ENCODE measurements at regions not wholly inside any gene's neighbourhood (a gene's known extent, or its start where the extent isn't known, plus 50 kb on each side); places are given as distances from the start of the nearest gene placed in this dataset.
"Not testable (repeated sequence)": the region's sequence is repeated elsewhere in the genome, so short reads cannot be mapped to it uniquely, and the experiment has no call there.

DNA sequence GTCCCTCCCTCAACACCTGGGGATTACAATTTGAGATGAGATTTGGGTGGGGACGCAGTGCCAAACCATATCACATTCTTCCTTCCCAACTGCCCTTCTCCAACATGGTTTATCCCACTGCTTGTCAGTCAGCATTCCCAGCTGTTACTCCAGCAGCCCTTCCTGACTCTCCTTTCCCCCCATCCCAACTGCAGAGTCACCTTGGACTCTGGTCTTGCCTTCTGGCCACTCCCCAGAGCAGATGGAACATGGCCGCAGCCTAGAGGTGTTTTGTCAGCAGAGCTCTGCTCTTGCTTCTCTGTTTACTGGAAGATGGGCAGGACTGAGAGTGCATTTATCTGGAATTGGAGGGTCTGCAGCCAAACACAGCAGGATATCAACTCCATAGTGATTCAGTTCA lies 51.2 kb upstream of the MEX3C start:
- DNase-seq (ENCODE audit: low read depth in 2 of 2): no peak

DNA sequence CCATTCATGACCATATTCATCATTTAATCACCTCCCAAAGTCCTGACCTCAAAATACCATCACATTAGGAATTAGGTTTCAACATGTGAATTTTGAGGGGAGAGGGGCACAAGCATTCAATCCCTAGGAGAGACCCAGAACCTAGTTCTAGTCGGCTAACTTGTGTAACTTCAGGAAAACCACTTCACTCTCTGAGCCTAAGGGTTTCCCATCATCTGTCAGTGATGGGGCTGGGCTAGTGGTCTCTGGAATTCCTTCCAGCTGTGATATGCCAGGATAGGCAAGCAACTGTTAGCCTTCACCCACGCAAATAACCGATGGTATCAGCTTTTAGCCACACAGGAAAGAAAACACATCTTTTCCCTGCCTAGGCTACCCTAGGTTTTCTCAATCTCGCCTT lies 52.5 kb upstream of the MEX3C start:
- DNase-seq (ENCODE audit: low read depth in 2 of 2): no peak

DNA sequence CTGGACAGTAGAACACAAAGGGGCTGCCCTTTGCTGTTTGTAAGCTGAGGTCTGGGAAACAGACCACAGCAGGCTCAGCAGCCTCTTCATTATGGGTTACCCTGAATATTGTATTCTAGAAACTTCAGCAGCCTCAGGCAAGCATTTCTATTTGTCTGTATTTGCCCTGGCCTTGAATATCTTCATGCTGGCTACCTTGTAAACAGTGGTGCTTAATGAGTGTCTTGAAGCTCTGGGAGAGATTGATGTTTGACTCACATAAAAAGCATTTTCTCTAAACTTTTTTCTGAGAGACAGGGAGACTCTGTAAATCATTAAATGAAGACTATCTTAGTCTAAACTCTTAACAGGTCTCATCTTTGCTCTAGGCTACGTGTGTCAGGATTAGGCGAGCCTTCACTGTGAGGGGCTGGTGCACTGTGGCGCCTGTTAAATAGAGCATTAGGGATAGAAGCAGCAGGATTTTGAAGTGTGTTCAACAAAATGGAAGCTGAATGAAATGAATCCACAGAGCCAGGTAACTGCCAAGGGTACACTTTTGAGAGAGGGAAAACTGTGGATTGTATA lies 53.1 kb upstream of the MEX3C start:
- no peak for DNase-seq (ENCODE audit: low read depth in 2 of 2)

DNA sequence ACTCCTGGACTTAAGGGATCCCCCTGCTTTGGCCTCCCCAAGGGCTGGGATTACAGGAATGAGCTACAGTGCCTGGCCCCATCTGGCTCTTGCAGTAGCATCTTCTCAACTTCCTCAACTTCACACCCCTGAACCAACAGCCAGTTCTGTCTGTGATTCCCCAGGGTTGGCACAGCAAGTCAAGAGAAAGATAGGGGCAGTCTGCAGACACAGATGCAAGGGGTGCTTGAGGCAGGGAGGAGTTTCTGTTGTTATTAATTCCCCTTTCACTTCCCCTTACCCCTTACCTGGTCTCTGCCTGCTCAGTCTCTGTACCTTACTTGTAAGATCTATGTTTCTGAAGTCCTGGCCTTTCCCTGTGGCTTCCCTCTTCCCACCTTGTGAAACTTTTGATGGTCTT lies 54.1 kb upstream of the MEX3C start:
- no peak for DNase-seq (ENCODE audit: low read depth in 2 of 2)

DNA sequence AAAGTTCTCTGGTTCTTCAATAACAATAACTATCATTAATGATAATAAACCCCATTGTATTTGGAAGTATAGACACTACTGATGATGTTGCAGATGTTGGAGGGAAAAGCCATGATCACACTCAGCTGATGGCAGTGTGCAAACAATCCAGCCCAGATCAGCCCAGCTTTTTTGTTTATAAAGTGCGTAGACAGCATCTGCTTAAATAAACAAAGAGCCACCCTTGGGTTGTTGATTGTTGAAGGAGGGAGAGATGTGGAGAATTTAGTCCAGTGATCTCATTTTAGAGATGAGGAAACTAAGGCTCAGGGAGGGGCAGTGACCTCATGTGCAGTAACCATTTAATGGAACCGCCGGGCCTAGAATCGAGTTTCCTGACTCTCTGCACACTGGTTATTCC lies 56.0 kb upstream of the MEX3C start:
- no peak for DNase-seq (ENCODE audit: low read depth in 2 of 2)

DNA sequence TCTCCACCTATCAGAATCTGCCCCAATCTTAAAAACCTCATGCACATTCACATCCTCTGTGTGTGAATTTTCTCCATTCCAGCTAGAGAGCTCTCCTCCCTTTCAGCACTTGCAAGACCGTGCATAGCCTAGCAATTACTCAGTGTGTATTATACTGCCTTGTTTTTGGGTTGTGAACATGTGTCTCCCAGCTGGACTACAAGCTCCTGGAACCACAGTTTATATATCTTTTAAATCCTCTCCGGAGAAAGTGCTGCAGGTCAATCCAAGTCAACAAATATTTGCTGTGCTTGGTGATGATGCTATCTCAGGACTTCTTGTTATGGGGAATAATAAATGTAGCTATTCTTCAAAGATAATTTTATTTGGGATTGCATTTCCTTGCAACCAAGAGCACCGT lies 58.2 kb upstream of the MEX3C start:
- DNase-seq (ENCODE audit: low read depth in 2 of 2): no peak

DNA sequence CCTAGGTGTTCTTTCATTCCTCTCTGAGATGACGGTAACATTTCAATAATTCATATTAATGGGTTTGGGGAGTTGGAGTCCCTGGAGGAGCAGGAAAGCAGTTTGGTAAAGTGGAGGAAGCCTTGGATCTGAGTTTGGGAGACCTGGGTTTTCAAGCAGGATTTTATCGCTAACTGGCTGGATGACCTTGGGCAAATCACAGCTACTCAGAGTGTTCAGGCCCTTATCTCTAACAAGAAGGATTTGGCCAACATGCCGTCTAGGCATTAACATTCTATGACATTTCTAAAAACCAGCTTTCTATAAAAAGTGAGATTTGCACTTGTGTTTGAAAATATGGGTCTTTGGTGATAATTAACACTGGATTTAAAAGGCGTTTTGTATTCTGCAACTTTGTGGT lies 59.7 kb upstream of the MEX3C start:
- no peak for DNase-seq (ENCODE audit: low read depth in 2 of 2)

DNA sequence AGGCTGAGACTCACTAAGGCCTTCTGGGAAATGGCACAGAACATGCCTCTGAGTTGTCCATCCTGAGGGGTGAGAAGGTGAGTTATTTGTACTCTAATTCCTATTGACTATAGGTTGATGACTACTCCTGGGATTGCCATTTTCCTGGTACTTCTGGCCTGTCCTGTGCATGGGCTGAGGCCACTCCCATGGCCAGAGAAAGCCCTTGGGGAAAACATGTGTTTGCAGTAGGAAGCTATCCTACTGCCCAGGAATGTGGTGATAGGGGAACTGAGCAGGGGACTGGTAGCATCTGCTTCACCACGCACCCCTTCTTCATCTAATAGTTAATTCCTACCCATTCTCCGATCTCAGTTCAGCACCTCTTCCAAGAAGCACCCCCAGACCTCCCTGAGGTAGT lies 62.6 kb upstream of the MEX3C start:
- no peak for DNase-seq (ENCODE audit: low read depth in 2 of 2)

DNA sequence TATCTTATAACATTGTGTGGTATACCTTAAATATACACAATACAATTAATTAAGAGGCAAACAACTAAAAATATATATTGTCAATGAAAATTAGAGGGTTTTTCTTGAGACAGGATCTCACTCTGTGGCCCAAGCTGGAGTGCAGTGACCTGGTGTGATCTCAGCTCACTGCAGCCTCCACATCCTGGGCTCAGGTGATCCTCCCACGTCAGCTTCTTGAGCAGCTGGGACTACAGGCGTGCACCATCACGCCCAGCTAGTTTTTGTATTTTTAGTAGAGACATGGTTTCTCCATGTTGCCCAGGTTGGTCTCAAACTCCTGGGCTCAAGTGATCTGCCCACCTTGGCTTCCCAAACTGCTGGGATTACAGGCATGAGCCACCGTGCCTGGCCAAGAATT lies 68.6 kb upstream of the MEX3C start:
- not testable (repeated sequence) for DNase-seq (ENCODE audit: low read depth in 2 of 2)

DNA sequence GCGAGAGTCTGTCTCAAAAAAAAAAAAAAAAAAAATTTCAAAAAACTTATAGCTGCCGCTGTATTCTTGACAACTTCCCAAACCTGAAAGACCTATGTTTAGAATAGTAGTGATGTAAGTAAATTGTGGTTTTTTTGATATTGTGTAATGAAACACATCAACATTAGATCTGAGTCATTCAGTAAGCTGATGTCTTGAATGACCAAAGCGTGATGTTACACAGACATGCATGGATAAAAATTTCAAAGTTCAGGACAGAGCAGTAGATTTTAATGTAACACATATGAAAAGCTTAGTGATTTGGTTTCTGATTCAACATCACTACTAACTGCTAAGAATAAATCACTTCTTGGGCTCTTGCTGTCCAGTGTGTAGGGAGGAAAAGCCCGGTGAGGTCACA lies 69.3 kb upstream of the MEX3C start:
- DNase-seq (ENCODE audit: low read depth in 2 of 2): no peak

DNA sequence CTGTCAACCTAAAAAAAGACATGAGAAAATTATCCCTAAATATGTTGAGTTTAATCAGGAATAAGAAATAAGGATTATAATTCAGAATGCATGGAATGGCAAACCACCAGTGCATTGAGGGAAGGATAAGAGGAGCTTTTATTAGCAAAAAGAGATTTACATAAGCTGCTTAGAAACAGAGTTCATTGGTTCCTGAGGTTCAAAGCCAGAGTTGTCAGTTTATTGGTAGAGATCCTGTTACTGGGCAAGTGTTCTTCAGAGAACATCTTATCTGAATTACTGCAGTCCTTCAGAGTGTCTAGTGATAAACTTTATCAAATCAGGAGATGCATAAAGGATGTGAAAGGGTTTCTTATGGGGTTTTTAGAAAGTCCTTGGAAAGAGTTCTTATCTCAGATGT lies 76.0 kb upstream of the MEX3C start:
- no peak for DNase-seq (ENCODE audit: low read depth in 2 of 2)

DNA sequence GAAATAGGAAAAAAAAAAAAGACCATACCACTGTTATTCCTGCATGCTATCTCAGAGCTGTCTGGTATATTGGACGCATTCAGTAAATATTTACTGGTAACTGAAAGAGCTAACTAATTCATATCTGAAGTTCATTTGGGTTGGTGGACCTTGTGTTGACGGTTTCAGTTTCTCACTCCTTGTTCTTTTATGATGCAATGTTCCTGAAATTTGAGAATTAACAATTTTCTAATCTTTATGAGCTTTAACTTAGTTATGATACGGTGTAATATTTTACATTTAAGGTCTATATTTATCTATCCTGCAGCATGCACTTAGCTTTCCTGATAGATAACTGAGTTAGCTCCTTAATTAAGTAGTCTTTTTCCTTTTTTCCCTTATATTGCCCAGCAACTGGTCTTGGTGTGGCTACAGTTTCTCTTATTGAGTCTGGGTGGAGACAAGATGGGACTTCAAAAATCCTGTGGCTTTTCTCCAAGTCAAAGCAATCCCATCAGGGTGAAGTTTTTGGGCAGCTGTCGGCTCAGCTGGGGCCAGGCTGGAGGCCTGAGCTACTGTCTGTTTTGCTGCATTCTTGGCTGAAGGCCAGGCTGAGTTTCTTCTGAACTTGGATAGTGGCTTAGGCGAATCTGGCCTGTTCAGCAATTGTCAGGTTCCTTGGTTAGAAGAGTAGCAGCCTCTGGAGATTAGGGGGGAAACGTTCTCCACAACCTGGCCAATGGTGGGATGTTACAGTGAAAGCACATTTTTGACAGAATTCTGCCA lies 78.4 kb upstream of the MEX3C start:
- DNase-seq (ENCODE audit: low read depth in 2 of 2): no peak

DNA sequence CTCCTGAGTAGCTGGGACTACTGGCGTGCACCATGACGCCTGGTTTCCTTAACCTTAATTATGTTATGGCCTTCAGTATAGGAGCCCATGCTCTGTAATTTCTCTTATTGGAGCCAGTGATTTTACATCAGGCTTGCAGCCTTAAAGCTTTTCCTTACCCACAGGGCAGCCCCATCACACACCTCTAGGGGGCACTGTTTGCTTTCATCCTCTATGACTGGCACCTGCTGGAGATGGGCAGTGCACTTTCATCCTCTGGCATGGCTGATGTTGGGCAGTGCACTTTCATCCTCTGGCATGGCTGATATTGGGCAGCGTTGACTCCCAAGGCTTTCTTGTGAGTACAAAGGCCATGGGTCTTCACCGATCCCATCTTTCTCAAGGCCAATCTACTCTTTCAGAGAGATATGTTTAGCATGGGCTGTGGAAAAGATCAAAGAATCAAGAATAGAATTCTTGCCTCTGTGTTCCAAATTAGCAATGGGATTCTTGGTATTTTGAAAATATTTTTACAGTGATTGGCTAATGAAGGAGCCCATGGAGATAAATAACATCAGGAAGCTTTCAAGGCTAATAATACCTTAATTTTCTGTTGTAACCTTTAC lies 80.7 kb upstream of the MEX3C start:
- DNase-seq (ENCODE audit: low read depth in 2 of 2): peak; percentile 22 to 38

DNA sequence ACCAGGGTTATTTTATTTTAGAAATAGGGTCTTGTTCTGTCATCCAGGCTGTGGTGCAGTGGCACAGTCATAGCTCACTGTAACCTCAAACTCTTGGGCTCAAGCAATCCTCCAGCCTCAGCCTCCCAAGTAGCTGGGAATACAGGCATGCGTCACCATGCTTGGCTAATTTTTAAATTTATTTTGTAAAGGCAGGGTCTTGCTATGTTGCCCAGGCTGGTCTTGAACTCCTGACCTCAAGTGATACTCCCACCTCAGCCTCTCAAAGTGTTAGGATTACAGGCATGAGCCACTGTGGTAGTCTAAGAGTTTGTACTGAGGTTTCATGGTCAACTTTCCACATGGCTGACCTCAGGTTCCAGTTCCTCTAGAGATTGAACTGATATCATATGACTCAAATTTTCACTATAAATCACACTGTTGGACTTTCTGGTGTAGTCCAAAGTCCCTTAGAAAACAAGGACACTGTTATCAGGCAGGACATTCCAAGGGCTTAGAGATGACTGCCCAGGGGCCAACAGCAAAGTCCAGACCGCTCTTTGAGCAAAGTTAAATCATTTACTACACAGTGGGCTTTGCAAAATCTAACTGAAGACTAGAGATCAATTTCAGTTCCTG lies 82.0 kb upstream of the MEX3C start:
- no peak for DNase-seq (ENCODE audit: low read depth in 2 of 2)

DNA sequence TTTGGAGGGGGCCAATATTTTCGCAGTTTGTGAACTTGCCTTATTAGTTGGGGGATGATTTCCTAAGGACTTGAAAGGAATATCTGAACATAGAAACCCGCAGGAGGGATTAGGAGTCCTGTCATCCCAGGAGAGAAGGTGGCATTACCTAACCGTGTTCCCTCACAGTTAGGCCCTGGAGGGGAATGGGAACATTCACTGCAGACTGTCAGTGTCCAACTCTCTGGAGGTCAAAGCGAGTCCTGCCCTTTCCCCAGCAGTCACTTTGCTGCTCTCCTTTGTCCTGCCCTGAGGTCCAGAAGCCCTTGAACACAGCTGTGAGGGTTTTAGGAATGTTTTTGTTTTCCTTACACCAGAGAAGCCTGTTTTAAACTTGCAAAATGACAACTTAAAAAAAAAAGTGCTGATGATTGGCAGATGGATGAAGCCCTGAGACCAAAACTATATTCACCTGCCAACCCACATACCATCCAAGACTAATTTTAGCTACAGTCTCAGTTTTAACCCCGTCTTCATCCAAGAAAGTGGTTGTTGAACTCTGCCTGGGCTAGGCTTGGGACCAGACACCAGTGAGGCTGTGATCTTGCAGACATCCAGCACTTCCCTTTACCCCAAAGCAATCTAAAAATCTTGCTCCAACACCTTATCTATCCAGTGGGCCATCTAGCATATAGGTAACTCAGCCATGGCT lies 90.5 kb upstream of the MEX3C start:
- no peak for DNase-seq (ENCODE audit: low read depth in 2 of 2)

DNA sequence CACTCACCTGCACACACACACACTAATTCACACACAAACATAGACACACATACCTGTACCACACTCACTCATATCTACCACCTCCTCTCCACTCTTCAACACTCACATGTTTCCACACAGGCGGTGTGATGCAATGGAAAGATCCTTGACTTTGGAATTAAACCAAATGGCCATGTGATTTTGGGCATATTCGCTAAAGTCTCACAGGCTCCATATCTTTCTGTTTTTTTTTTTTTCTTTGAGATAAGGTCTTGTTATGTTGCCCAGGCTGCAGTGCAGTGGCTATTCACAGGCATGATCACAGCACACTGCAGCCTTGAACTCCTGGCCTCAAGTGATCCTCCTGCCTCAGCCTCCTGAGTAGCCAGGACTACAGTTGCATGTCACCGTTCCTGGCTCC lies 91.1 kb upstream of the MEX3C start:
- DNase-seq (ENCODE audit: low read depth in 2 of 2): no peak

DNA sequence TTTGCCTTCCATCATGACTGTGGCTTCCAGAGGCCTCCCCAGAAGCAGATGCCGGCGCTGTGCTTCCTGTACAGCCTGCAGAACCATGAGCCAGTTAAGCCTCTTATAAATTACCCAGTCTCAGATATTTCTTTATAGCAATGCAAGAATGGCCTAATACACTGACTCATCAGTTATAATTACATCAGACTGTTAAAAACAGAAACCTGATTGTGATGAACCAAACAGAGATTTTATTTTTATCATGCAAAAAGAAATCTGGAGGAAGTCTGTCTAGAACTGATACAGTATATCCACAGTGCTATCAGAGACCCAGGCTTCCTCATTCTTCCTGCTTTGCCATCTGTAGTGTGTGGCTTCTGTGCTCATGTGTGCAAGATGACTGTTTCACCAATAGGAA lies 93.4 kb upstream of the MEX3C start:
- no peak for DNase-seq (ENCODE audit: low read depth in 2 of 2)

DNA sequence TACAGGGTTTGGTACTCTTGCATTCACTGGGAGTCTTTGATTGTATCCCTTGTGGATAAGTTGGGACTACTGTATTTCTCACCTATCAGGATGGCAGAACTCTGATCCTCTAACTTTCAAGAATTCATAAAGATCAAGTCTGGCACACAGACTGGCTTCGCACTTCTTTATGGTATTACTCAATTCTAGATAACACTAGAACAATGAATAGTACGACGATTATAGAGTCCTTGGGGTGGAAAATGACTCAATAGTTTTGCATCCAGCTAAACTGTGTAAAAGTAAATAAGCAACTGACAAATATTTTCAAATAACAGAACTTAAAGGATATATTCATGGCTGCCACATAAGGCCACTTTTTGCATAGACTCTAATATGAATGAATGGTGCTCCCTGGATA lies 103.4 kb upstream of the MEX3C start:
- DNase-seq (ENCODE audit: low read depth in 2 of 2): no peak

DNA sequence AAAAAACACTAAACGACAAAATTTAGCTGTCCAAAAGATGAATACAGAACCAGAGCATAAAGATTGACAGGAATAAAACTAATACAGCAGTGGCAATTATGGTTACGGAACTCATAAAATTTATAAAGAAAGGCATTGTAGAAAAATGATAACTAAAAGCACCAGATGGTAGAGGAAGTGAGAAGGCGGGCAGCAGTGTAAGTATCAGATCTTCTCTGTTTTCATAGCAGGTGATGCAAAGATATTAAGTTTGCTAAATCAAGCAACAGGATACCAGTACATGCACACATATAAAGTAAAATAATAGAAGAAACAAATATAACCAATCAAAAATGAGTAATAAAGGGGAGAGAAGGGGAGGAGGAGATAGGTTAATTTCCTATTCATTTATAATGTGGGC lies 103.9 kb upstream of the MEX3C start:
- no peak for DNase-seq (ENCODE audit: low read depth in 2 of 2)

DNA sequence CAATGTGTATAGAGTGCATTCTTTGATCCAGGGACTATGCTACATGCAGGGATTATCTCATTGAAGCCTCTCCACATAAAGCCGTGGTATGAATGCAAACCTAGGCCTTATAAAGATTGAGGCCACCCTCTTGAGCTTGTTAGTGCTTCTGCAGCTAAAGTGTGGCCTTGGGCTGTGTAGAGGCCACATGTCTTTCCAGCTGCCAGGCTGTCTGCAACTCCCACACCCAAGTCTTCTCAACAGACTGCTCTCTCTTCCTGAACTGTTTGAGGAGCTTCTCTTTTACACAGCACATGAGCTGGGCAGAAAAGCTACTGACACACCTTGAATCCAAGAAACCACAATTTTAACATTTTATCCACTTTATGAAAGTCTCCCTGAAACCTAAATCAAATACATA lies 119.2 kb upstream of the MEX3C start:
- no peak for DNase-seq (ENCODE audit: low read depth in 2 of 2)

DNA sequence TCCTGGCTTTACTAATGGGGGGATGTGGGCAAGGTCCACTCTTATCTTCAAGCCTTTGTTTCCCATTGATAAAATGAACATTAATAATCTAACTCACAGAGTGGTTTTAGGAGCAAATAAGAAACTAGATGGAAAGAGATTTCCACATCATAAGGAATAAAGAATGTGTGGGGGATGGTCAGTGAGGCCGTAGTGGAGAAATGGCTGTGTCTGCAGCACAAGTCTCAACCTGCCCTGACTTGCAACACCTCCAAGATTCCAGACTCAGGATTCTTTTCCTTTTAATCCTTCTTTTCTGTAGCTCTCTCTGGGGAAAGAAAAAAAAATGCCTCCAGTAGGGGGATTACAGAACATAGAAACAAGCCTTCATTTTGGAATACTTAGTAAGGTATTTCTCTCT lies 124.2 kb upstream of the MEX3C start:
- no peak for DNase-seq (ENCODE audit: low read depth in 2 of 2)

DNA sequence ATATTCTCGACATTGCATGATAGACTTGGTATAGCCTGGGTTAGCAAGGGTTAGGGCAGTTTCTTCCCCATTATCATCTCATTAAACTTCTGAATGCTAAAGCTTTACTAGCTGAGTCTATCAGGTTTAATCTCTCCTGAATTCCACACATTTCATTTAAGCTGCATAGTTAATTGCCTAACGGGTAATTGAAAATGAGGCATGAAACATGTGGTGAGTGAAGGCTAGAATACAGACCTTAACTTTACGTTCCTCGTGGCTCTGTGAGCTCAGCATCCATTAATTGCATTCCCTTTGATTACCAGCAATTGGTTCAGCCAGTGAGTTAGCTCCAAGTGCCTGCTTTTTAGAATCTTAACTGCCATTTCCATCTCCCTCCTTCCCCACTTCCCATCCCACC lies 126.5 kb upstream of the MEX3C start:
- DNase-seq (ENCODE audit: low read depth in 2 of 2): no peak

DNA sequence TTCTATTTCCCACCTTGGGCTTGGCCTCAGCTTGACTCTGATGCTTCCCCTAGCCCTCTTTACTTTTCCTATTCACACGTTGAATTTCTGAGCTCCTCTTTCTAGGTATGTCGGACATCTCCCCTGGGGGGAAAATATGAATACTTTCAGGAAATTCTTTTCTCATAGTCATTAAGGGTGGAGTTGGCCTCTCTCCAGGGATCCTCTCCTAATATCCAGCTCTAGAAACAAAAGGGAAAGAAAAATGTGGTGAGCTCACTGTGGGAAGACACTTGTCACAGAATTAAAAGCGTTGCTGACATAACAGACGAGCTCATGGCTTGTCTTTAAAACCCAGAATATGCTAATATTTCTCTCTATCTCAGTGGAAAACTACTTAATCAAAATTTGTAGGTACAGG lies 132.7 kb upstream of the MEX3C start:
- no peak for DNase-seq (ENCODE audit: low read depth in 2 of 2)

Data from stimulated activated CD4-positive, alpha-beta T cell treated with anti-CD3 and anti-CD28 coated beads, Interleukin-15, amount 100 ng/mL, for 48 hours (primary cell).